ENCODE measurements at regions not wholly inside any gene's neighbourhood (a gene's known extent, or its start where the extent isn't known, plus 50 kb on each side); places are given as distances from the start of the nearest gene placed in this dataset.
A peak's percentile ranks its signal among the peaks of the same experiment; 100 is the strongest.
"Not testable (repeated sequence)": the region's sequence is repeated elsewhere in the genome, so short reads cannot be mapped to it uniquely, and the experiment has no call there.

DNA sequence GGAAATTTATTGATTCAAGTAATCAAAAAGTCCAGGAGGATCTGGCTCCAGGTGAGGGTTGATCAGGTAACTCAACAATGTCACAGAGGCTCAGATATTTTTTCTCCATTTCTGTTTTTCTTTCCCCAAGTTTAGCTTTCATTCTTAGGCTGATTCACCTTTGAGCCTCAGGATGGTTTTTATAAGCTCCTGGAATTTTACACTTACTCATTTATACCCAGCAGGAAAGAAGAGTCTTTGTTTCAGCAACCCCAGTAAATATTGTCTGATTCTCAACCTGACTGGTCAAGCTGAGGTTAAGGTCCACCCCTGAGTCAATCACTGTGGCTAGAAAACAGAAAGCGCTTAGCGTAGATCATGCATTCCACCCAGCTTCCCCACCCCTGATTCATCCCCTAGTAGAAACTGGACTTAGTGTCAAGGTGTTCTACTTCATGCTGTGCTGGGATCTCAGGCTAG, 500.6 kb downstream of the KIF4B start:
- DNase-seq, result no peak

DNA sequence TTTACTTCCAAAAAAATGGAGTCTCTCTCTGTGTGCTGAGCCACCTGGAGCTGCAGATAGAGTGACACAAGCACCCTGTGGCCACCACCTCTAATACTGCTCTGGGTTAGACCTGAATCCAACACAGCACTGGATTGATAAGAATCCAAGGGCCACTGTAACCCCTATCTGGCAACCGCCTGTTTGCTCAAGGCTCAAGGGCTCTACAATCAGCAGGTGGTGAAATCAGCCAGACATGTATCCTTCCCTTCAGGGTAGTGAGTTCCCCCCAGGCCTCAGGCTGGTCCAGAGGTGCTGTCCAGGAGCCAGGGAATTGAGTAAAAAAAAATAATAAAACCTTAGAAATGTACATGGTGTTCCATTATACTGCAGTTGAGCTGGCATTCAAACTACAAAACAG, 509.0 kb downstream of the KIF4B start:
- no peak for DNase-seq

DNA sequence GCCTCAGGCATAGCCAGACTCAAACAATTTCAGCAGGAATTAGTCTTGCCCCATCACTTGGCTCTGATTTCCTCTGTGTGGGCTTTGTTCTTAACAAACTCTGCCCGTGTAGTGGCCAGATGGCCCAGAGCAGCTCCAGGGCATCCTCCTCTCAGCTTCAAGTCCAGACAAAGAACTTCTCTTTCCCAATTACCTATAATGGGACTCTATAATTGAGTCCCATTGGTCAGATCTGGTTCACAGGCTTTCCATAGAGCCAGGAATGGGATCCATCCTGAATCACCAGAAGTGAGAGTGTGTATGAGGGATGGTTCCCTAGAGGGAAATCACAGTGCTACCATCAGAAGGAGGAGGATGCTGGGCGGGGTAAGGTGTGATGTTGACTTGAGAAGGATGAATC, 515.8 kb downstream of the KIF4B start:
- DNase-seq, result no peak

DNA sequence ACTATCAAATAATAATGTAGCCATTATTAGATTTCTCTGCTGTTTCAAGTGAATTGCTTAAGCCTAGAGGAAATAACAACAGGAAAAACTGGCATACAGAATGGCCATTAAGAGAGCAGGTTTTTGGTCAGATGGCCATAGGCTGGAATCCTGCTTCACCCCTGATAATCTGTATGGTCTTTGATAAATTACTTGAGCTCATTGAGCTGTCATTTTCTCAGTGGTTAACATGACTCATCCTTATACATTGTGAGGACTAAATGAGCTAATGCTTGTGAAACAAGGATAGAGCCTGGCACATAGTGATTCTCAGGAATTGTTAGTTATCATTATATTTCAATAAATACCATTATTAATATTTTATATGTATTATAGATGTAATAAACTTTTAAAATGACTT, 516.5 kb downstream of the KIF4B start:
- no peak for DNase-seq

DNA sequence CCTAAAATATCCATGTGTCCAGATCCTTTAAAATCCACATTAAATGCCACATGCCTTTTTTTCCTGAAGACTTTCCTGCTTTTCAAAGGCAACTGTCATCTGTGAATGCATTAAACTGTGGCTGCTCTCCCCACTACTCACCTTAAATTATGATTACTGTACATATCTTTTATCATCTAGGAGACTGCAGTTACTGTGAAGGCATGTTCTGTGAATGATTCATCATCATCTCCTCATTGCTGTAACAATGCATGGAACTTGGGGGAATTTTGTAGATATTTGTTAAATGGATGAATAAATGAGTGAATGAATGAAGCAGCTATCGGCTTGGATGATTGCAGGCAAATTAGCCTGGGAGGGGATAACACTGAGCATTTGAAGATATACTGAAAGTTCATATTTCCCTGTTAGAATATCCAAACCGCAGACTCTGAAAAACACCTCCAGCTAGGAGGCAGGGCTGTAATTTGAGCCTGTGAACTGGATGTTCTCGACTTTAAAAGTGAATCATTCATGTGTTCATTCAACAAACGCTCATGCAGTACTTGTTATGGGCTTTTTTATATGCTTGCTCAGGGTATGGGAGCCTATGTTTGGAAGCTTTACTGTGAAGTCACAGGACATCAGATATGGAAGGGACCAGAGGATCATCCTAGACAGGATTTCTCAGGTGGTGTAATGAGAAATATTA, 519.2 kb downstream of the KIF4B start:
- DNase-seq, result no peak

DNA sequence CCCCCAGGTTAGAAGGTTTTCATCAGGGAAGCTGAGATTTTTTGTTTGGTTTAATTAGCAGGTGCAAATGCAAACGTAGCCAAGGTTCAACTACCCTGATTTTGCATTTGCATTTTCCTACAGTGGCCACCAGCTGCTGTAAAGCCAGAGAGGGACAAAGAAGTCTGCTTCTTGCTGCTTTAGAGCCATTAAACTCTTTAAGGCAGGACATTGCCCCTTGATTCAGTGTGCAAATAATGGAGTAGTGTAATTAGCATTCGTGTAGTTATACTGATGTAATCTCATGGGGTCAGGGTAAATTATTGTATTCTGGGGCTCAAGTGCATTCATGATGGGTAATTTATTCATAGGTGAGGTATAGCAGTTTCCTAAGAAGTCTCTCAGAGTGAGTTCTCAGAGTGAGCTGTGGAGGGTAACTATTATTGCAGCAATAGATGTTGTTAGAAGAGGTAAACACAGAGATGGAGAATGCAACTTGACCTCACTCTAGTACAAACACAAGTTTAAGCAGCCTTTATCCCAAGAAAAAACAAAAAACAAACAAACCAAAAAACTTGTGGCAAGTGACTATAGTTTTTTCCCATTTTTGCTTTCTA, 526.5 kb downstream of the KIF4B start:
- DNase-seq, result no peak

DNA sequence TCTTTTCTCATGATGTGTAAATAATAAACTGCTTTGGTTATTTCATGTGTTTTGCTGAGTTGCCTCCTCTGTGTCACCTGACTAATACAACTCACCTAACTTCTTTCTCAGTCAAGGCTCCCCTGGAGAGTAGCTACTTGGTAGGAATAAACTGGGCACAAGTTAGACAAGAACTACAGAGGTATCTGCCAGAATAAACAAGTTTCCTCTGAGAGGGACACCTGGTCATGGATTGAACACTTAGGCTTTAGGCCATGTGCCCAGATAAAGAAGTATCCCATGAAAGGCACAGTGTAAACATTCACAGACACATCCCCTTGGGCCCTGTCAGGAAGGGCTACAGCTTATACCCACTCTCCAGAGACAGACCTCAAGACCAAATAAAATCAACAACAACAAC, 532.5 kb downstream of the KIF4B start:
- DNase-seq, result no peak

DNA sequence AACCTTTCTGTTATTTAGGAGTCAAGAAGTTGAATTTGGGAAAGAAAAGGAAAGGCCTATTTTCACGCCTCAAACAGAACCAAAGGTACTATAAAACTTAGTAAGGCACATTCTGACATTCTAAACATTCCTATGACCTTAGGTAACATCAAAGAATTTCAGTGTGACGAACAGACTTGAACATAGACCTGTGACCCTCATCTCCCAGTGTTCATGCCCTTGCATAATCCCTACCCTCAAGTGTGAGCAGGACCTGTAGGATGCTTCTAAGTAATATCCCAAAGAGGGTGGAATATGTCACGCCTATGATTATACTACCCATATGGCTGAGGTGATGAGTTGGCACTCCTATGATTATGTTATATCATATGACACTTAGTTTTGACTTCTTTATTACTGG, 540.9 kb downstream of the KIF4B start:
- DNase-seq, result no peak

DNA sequence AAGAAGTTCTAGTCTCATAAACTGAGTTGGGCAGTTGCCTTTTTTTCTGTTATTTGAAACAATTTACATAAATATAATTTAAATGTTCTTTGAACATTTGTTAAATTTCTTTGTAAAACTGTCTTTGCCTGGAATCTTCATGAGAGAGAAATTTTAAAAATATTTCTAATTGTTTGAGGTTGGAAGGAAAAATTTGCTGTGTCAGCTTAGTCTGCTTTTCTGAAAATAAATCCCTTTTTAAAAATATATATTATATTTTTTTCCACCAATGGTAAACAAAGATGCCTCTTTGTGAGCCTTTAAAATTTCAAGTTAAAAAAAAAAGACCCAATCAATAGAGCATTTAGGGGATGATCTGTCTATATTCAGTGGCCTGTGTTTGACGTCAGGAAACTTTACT, 542.7 kb downstream of the KIF4B start:
- no peak for DNase-seq

DNA sequence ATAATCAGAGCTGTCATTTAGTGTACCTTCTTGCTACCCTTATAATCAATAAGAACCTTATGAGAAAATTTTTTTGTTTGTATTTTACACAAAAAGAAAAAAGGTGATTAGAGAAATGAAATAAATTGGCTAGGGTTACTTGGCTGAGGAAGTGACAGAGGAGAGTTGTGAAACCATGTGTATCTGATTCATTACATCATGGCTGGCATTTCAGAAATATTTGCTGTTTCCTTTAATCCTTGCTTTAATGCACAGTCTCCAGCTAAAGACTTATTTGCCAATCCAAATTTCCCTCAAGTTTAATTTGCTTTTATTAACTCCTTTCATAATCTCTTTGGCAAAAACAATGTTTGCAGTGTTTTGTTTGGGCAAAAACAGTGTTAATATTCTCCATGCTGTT, 543.1 kb downstream of the KIF4B start:
- no peak for DNase-seq

DNA sequence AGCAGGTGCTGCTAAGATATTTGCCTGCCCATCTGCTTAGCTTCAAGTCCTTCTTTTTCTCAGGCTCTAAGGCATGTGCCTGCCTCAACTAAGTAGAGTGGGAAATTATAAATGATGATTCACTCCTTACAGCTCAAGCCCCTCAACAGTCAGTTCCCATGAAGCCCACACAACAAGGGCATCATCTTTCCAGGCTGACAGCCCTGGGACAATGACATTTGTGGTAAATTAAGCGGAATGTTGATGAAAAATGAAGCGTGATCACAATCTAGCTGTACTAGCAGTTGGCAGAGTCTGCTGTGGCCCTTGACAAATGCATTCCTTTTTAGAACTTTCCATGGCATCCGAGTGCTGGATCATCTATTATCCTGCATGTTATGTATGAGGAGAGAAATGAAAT, 548.6 kb downstream of the KIF4B start:
- no peak for DNase-seq

DNA sequence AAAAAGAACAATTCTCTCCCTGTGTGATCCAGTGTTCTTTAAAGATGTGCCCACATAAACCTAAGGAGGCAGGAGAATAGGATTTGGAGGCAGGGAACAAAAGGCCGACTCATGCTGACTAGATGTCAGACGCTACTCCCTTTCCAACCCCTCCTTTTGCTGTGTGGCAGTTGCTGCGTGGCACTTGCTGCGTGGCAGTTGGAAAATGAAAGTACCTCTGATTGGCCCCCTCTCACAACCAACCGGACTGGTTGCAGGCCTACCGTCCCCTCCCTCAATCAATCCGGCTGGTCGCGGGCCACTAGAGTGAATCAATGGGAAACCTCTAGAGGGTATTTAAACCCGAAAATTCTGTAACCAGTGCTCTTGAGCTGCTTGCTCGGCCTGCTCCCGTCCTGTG, 551.0 kb downstream of the KIF4B start:
- no peak for DNase-seq

DNA sequence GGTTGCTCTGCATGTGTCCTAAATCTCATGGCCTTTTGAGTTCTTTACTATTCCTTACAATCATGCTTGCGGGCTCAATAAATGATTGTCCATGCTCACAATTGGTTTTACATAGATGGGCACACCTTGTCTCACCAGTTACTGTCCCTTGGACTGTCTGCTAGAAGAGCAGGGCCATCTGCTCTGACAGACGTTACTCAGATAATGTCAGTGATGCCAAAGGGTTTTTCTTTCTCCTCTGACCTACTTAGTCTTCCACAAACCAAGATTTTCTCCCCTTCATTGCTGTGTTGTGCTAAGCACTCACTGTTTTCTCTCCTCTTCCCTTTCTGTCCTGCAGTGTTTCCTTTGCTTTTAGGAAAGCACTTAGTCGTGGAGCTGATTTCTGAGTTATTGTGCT, 562.3 kb downstream of the KIF4B start:
- DNase-seq, result no peak

DNA sequence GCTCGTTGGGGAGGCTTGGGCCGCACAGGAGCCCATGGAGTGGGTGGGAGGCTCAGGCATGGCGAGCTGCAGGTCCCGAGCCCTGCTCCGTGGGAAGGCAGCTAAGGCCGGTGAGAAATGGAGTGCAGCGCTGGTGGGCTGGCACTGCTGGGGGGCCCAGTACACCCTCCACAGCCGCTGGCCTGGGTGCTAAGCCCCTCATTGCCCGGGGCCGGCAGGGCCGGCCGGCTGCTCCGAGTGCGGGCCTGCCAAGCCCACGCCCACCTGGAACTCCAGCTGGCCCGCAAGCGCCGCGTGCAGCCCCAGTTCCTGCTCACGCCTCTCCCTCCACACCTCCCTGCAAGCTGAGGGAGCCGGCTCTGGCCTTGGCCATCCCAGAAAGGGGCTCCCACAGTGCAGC, 573.3 kb downstream of the KIF4B start:
- not testable (repeated sequence) for DNase-seq

DNA sequence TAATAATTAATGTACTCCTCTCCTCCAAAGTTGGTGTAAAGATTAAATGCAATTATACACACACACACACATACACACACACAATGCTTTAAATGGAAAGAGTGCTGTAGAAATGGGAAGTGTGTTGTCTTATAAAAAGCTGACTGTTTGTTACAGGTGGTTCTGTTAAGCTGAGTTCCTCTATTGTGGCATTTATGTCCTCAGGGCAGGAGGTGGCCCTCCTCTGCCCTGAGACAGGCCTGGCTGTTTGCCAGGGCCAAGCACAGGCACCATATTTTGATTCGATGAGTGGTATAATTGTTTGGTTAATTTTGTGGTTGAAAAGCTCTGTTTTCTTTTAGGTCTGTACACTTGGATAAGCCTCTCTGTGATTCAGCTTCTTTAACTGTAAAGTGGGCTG, 573.9 kb downstream of the KIF4B start:
- DNase-seq, result no peak

DNA sequence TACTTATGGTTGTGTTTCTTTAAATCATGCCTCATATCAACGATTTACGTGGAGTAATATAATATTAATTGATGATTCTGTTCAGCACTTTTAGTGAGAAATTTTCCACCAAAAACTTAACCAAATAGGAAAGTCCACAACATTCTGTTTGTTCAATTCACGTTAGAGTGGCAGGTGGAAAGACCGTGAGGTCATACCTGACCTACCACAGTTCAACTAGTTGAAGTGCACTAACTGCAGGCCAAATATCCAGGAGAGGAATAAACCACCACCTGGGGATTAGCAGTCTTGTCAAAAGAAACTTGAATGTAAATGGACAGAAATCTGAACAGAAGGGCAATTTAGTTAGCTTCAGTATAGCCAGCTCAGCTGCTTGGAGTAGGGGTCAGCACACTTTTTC, 577.7 kb downstream of the KIF4B start:
- no peak for DNase-seq

DNA sequence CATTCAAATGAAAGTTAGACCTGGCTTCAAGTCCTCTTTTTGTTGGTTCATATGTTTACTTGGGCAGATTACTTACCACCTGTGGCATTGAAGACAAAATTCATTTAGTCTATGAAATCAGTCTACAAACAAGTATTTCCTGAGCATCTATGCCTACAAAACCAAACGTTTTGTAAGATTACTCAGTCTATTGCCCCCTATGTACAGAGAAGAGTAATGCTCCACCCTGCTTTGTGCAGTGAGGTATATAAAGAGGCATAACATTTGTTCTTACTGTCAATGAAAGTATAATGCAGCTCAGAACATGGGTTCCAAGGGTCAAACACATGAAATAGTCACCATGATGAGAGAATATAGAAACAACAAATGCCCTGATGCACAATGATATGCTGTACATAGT, 580.7 kb downstream of the KIF4B start:
- no peak for DNase-seq

DNA sequence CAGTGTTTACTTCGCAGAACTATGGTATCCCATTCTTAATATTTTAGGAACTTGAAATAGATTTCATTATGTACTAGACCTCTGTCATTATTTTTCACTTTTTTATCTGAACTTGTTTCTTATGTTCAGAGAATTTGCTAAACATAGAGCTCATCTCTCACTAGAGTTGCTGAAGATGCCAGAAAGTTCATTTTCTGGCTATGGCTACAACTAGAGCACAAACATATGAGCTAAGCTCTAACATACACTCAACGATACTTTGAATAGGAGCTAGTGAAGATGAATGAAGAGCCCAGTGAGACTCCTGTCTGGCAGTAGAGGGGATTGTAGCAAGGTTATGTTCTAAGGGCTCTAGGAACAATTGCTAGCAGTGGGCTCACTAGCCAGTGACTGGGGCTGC, 582.2 kb downstream of the KIF4B start:
- DNase-seq, result no peak

DNA sequence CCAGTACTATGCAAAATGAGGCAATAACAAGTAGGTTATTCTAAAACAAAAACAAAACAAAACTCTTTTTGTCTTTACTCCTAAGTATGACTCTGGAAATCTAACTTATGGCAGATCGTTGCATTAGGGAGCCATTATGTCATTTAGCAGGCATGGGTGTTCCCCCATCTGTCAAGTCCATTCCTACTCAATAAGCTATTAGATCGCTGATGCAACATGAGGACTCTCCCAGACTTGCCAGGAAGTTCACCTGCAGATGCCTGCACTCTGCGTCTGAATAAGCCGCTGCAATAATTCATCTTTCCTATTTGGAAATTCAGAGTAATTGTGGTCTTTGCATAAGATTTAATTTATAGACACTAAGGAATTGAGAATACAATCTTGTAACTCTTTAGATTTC, 585.0 kb downstream of the KIF4B start:
- no peak for DNase-seq

DNA sequence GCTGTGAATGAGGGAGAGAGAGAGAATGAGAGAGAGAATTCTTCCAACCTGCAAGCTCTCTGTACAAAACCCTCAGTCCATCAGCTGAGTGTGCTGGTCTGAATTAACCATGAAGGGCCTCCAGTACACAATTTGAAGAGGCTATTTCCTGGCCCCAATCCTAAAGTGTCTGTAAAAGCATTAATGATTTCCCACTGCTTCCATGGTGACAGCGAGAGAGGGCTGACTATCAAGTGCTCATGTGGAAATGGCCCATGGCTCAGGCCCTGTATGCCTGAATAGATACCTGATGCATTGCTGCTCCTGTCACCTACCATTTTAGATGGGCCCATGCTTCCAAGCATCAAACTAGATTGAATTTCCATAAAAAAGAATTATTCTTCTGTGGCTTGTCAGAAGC, 592.4 kb downstream of the KIF4B start:
- no peak for DNase-seq

DNA sequence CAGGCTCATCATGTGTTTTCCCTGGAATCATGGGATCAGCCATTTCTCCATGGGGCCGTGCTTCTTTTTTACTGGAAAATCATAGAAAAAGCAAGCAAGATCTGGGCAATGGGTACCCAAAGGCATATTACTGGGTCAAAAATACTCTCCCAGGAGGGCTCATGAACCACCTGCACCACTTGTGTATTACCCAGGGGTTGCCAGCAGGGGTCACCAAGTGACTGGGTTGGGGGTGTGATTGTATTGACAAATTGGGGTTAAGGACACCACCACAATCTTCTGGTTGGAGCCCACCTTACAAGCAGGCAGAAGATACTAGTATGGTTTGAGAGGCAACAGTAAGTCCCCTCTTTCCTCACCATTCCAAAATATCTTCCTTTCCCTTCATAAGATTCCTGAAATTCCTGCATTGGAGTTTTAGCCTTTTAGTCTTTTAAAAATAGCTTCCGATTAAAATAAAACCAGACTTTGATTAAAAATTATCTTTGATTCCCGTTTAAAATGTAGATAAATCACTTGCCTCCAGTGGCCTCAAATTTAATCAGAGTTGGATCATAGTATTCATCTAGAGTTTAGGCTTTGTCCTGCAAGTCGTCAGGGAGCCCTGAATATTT, 603.3 kb downstream of the KIF4B start:
- peak; percentile 38 for DNase-seq

DNA sequence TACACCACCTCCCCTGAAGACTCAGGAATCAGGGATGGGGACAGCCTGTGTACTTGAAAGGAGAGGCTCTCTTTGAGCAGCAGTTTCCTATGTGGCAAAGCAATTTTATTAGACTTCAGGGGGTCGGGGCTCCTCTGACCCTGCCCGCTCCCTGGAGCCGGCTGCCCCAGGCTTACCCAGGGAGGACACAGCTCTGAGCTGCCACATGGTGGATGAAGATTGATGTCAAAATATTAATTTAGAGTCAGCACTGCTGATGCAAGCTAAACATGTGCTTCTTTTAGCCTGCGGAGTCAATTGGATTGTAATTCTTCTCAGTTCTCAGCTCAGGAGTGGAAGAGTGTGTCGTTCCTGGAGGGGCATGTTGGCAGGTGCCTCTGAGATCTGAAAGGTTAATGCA, 606.1 kb downstream of the KIF4B start:
- no peak for DNase-seq

DNA sequence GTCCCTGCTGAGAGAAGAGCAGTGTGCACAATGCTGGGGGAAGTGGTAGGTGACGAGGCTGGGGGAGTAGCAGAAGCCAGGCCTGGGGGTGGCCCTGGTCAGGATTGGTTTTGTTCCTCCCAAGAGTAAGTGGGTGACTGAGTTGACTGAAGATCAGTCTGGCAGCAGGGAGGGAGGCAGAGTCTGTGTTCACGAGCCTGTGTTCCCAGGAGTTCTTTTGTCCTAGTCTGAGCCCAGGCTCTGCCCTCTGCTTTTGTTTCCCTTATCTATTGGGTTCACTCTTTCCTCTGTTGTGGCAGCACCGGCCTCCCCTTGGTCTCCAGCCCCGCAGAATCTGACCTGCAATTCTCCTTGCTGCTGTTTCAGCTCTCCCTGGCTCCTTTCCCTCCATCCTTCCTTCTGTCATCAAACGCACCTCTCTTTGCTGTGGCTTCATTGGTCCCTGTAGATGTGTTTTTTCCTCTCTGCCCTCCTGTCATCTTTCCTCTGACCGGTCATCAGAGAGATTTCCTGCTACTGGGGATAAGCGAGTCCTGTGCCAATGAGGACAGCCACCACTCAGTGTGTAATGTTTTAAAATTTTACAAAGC, 607.4 kb downstream of the KIF4B start:
- no peak for DNase-seq

DNA sequence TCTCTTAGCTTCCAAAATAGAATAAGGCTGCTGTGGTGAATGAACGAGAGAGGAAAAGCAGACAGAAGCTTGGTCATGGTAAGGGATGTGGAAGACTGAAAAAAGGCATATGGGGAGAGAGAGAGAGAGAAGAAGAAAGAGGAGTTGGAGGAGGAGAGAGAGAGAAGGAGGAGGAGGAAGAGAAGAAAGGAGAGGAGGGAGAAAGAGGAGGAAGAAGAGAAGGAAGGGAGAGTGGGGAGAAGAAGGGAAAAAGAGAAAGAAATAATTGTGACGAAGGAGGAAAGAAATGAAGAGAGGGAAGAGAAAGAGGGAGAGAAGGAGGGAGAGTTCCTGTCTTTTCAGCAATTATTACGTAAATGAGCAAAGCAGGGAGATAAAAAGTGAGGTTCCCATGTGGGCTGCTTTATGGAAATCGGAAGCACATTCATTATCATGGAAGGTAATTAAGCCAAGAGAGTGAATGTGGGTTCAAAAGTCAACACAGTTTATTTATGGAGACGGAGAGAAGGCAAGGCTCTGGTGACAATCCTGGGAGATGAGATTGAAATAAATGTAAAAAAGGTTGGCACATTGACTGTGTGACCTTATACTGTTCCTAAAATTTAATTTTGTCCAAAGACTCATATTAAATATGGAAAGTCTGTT, 611.2 kb downstream of the KIF4B start:
- no peak for DNase-seq
